DOHH2 (cell line): ENCODE measurements at regions not wholly inside any gene's neighbourhood (a gene's known extent, or its start where the extent isn't known, plus 50 kb on each side); places are given as distances from the start of the nearest gene placed in this dataset.

Source experiments
- EZH2phosphoT487 ChIP-seq: fragments of 200-600 bp; sonication (generic); IDR thresholded peaks from 2 replicates; pipeline ENCODE4 v1.6.1; 2017; ENCODE audit warnings: borderline replicate concordance, mild to moderate bottlenecking, antibody characterized with exemption, low read length, moderate library complexity, mixed read lengths
- TF ChIP-seq, protein P1 (sequence below): fragments of 200-600 bp; sonication (generic); IDR thresholded peaks from one replicate; pipeline ENCODE4 v1.5.1; 2014; ENCODE audit warnings: antibody characterized with exemption, mild to moderate bottlenecking, low read depth, low read length; ENCODE audit not compliant: poor library complexity, severe bottlenecking

DNA sequence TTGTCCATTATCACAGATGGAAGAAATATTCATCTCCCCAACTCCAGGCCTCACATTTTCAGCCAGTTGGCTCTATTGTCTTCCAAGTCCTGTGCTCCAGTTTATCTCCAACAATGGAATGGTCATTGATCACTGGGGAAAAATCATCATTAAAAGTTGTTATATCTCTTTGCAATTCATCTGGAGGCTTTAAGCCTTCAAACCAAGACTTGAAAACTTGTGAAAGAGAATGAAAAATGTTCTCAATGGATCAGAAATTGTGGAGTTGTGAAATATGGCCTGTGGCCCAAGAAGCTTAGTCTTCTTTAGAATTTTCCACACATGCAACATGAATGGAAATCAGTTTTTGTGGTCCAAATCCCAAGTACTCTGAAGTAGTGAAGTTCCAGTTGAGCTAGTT lies 569.6 kb downstream of the EBF1 start:
- TF ChIP-seq, protein P1, sequence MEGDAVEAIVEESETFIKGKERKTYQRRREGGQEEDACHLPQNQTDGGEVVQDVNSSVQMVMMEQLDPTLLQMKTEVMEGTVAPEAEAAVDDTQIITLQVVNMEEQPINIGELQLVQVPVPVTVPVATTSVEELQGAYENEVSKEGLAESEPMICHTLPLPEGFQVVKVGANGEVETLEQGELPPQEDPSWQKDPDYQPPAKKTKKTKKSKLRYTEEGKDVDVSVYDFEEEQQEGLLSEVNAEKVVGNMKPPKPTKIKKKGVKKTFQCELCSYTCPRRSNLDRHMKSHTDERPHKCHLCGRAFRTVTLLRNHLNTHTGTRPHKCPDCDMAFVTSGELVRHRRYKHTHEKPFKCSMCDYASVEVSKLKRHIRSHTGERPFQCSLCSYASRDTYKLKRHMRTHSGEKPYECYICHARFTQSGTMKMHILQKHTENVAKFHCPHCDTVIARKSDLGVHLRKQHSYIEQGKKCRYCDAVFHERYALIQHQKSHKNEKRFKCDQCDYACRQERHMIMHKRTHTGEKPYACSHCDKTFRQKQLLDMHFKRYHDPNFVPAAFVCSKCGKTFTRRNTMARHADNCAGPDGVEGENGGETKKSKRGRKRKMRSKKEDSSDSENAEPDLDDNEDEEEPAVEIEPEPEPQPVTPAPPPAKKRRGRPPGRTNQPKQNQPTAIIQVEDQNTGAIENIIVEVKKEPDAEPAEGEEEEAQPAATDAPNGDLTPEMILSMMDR = no peak
- TF ChIP-seq EZH2phosphoT487 = no peak
